SJCRH30 (cell line): ENCODE measurements at regions not wholly inside any gene's neighbourhood (a gene's known extent, or its start where the extent isn't known, plus 50 kb on each side); places are given as distances from the start of the nearest gene placed in this dataset.

Source experiments
- DNase-seq, 2 experiments: peaks; one replicate each; pipeline ENCODE4 v3.0.0-alpha.2; 2015 to 2020
- H3K27ac ChIP-seq: fragments of 250-450 bp; sonication (Bioruptor Pico); 2 replicates; pipeline ENCODE4 v1.5.1; 2020; ENCODE audit warnings: mild to moderate bottlenecking, moderate library complexity
- H3K27me3 ChIP-seq: fragments of 250-450 bp; sonication (Bioruptor Pico); 2 replicates; pipeline ENCODE4 v1.5.1; 2020; ENCODE audit warnings: mild to moderate bottlenecking, moderate library complexity
- H3K36me3 ChIP-seq: fragments of 250-450 bp; sonication (Bioruptor Pico); 2 replicates; pipeline ENCODE4 v1.5.1; 2020; ENCODE audit warnings: mild to moderate bottlenecking, moderate library complexity
- H3K4me1 ChIP-seq: fragments of 250-450 bp; sonication (Bioruptor Pico); 2 replicates; pipeline ENCODE4 v1.5.1; 2020; ENCODE audit warnings: mild to moderate bottlenecking, moderate library complexity
- H3K4me3 ChIP-seq: fragments of 250-450 bp; sonication (Bioruptor Pico); 2 replicates; pipeline ENCODE4 v1.5.1; 2020; ENCODE audit warnings: mild to moderate bottlenecking, moderate library complexity
- H3K9me3 ChIP-seq: fragments of 250-450 bp; sonication (Bioruptor Pico); replicated peaks from 2 replicates; pipeline ENCODE4 v1.5.1; 2020; ENCODE audit warnings: mild to moderate bottlenecking, moderate library complexity

DNA sequence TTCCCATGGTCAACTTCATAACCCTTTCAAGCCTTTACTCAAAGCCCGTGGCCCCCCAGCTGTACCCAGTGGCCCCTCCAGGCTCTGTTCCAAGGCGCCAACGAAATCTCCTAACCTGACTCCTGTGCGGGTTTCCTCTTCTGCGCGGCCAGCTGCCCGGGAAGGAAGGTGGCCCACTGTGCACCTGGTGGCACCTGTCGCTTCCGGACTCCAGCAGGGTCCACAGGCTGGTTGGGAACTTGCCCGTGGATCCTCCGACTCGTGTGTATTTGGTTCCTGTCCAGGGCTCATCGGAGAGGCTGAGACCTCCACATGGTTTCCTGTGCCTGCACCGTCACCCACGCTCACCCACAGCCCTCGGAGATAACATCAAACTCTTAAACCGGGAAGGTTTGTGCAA is 335.4 kb downstream of the BRD1 start:
- Histone ChIP-seq H3K4me1 (no peaks in the 10 kb centered on the region), H3K36me3 (no peaks in the 10 kb centered on the region), H3K27ac (no peak overlapping the region), H3K4me3 (no peak overlapping the region), H3K27me3 (peaks cover 50% of the 10 kb centered on the region), H3K9me3 (no peaks in the 10 kb centered on the region)
- no peak for DNase-seq

DNA sequence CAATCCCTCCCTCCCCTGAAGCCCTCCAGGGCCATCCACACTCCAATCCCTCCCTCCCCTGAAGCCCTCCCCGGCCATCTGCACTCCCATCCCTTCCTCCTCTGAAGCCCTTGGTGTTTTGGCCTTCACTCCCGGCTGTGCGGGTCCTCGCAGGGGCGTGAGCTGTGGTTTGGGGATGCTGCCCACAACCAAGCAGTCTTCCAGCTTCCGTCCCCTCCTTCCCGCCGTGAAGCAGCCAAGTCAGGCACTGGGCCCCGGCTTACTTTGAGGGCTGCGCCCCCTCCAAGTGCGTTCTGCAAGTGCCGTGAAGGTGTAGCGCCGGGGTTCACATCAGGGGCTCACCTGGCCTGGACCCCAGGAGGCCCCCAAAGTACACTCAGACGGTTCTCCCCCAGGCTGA is 335.9 kb downstream of the BRD1 start:
- no peak for DNase-seq
- Histone ChIP-seq H3K36me3 (no peaks in the 10 kb centered on the region), H3K4me3 (no peak overlapping the region), H3K27me3 (peaks cover 50% of the 10 kb centered on the region), H3K27ac (no peak overlapping the region), H3K9me3 (no peaks in the 10 kb centered on the region), H3K4me1 (no peaks in the 10 kb centered on the region)

DNA sequence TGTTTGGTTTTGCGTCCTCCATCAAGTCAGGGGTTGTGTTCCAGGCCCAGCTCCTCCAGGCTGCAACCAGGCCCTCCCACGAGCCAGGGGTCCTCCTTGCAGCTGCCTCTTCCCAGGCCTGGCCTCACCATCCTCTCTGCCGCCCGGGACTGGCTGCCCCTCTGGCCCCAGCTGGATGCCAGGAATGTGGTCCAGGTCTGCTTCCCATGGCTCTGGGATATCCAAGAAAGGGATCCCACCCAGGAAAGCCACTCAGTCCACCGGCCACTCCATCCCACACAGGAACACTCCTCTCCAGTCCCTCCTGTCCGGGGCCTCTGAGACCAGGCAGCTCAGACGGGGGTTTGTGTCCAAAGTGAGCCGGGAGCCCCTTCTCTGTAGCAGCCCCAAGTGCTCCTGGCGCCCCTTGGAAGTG is 336.4 kb downstream of the BRD1 start:
- Histone ChIP-seq H3K4me3 (no peak overlapping the region), H3K4me1 (no peaks in the 10 kb centered on the region), H3K27me3 (peaks cover 50% of the 10 kb centered on the region), H3K27ac (no peak overlapping the region), H3K9me3 (no peaks in the 10 kb centered on the region), H3K36me3 (no peaks in the 10 kb centered on the region)
- no peak for DNase-seq

DNA sequence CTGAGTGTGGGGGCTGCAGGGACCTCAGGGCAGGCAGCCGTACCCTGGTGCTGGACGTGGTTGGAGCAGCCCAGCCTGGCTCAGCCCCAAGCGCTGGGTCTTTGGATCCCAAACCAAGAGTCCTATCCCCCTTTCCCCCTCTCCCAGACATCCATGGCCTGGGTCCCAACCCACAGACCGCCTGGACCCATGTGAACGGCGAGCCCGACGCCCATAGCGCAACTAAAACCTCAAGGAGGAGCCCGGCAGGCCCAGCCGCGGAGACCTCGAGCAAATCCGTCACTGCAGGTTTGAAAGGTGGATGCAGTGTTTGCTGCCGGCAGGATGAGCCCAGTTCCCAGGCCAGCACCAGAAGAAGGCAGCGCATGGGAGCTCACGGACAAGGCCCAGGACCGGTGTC is 337.0 kb downstream of the BRD1 start:
- Histone ChIP-seq H3K36me3 (no peaks in the 10 kb centered on the region), H3K27ac (no peak overlapping the region), H3K4me3 (no peak overlapping the region), H3K27me3 (peaks cover 53% of the 10 kb centered on the region), H3K9me3 (no peaks in the 10 kb centered on the region), H3K4me1 (no peaks in the 10 kb centered on the region)
- no peak for DNase-seq

DNA sequence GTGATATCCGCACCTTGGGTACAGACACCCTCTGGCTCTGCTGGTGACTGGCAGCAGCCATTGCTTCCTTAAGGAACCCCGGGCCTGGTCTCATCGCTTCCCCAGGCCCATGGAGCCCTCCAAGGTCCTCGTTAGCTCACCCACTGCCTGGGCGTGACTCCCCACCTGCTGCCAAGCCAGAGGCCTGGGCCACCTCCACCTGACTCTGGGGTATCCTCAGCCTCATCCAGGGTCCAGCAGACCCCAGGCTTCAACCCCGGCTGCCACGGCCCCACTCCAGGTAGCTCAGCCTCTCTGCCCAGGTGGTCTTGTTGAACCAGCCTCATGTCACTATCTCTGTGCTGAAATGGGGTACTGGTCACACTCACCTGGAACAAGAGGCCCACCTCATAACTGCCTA is 337.9 kb downstream of the BRD1 start:
- no peak for DNase-seq
- Histone ChIP-seq H3K9me3 (no peaks in the 10 kb centered on the region), H3K4me3 (no peak overlapping the region), H3K4me1 (no peaks in the 10 kb centered on the region), H3K36me3 (no peaks in the 10 kb centered on the region), H3K27ac (no peak overlapping the region), H3K27me3 (peaks cover 53% of the 10 kb centered on the region)

DNA sequence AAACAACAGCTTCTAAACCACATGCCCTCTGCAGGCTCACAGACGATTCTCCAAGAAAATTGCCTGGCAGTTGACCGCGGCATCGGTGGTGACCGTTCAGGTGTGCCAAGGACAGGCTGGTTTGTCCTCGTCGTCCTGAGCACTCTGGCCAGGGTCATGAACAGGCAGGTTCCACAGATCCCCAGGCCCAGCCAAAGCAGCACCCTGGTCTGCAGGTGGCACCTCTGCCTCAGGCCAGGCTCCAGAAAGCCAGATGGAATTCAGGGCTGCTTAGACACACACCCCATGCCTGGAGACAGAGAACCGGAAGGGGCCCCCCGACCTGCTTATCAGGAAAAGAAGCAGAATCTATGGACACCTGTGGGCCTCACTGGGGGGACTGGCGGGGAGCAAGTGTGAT is 338.7 kb downstream of the BRD1 start:
- H3K27ac ChIP-seq, result no peak overlapping the region

DNA sequence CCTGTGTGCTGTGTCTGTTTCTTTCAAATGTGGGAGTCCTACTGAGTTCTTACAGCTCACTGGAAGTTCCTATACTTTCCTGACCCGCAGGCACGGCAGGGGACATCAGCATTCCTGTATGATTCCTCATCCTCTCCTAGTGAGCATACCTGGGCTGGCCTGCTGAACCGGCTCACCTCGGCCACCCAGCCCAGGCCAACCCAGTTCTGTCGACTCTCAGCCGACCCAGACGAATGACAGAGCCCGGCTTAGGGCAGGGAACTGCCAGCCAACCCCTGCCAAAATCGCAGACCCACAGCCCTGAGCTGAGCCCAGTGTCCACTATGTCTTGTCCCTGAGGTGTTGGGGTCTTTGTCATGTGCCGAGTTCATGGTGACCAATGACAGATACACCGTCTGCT is 339.7 kb downstream of the BRD1 start:
- Histone ChIP-seq H3K9me3 (no peaks in the 10 kb centered on the region), H3K27me3 (peaks cover 56% of the 10 kb centered on the region), H3K4me3 (no peak overlapping the region), H3K27ac (no peak overlapping the region), H3K36me3 (no peaks in the 10 kb centered on the region), H3K4me1 (no peaks in the 10 kb centered on the region)
- DNase-seq, result no peak

More for the DNA sequence above, 338.7 kb downstream of the BRD1 start:
- no peaks in the 10 kb centered on the region for H3K9me3 ChIP-seq
- H3K27me3 ChIP-seq, result peaks cover 56% of the 10 kb centered on the region
- no peaks in the 10 kb centered on the region for H3K4me1 ChIP-seq
- H3K36me3 ChIP-seq, result no peaks in the 10 kb centered on the region
- no peak overlapping the region for H3K4me3 ChIP-seq
- no peak for DNase-seq

DNA sequence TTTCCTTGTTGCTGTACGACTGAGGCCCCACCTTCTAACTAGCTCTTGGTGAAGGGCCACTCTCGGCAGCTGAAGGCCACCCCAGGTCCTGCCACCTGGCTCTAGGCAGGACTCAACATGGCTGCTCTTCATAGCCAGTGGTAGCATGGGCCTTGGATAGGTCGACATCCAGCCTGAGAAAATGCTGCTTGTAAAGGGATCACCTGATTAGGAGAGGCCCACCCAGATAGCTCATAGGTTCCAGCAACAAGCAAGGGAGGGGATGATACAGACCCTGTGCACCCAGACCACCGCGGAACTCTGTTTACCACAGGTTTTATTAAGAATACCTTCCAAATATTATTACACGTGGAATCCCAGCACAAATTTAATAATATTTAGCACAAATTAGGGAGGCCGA is 341.4 kb downstream of the BRD1 start:
- no peaks in the 10 kb centered on the region for H3K36me3 ChIP-seq
- peaks cover 58% of the 10 kb centered on the region for H3K27me3 ChIP-seq
- H3K4me3 ChIP-seq, result no peak overlapping the region
- DNase-seq, result no peak
- no peaks in the 10 kb centered on the region for H3K4me1 ChIP-seq
- no peaks in the 10 kb centered on the region for H3K9me3 ChIP-seq
- no peak overlapping the region for H3K27ac ChIP-seq

DNA sequence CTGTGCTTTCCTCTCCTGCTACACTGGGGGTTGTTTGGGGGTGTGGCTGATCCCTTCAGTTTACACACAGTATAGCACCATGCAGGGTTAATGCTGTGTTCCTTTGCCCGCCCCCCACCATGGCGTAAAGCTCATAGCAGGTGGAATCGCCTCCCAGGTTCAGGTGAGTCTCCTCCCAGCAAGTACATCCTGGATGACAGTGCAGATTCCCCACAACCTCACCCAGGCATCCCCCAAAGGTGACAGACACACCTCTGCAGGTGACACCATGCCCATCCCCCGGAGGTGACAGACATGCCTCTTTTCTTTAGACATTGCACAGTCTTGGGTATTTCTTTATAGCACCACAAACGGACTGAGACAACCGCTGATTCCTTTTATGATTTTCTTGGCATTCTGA is 343.7 kb downstream of the BRD1 start:
- no peak overlapping the region for H3K4me3 ChIP-seq
- no peak overlapping the region for H3K27ac ChIP-seq
- H3K4me1 ChIP-seq, result no peaks in the 10 kb centered on the region
- H3K27me3 ChIP-seq, result peaks cover 48% of the 10 kb centered on the region
- no peaks in the 10 kb centered on the region for H3K9me3 ChIP-seq
- DNase-seq, result no peak
- no peaks in the 10 kb centered on the region for H3K36me3 ChIP-seq

DNA sequence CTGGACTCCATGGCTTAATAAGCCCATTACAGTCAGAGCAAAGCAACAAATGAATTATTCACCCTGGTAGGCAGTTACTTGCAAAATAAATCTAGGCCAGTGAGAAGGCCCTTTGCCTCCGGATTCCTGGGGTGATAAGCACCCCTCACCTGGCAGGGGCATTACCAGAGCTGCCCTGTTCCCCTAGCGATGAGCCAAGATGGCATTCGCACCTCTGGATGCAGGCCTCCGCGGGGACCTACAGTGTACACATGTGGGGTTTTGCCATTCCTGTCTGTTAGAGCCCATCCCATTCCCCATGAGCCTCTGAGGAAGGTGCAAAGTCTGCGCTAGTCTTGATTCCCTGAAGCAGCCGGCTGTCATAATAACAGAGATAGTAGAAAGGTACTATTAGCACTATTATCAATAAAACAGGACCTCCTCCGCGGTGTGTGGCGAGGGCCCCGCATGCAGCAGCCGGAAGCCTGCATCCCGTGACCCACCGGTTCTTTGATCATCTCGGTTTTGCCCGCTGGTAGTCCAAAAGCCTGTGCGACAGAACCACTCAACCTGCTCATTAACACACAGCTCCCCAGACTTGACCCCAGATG is 344.3 kb downstream of the BRD1 start:
- no peak for DNase-seq
- Histone ChIP-seq H3K36me3 (no peaks in the 10 kb centered on the region), H3K27ac (no peak overlapping the region), H3K4me3 (no peak overlapping the region), H3K9me3 (no peaks in the 10 kb centered on the region), H3K4me1 (no peaks in the 10 kb centered on the region), H3K27me3 (peaks cover 42% of the 10 kb centered on the region)

DNA sequence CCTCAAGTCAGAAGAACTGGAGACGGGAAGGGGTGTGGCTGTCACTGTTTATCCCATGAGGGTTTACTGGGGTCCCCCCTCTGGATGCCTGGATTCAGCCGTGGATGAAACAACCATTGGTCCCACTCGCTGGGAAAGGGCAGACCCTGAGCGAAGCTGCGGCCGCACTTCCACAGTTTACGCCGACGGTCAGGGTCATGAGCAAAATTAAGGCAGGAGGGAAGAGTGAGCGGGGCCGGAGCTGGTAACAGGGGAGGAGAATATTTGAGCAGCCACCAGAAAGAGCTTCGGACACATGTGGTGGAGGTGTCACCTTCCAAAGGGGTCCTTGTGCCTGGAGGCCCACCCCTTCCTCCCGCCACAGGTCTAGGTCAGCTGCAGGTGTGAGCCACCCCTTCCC is 344.9 kb downstream of the BRD1 start:
- Histone ChIP-seq H3K4me3 (no peak overlapping the region), H3K36me3 (no peaks in the 10 kb centered on the region), H3K4me1 (no peaks in the 10 kb centered on the region), H3K27ac (no peak overlapping the region), H3K27me3 (peaks cover 36% of the 10 kb centered on the region), H3K9me3 (no peaks in the 10 kb centered on the region)
- DNase-seq, result no peak

DNA sequence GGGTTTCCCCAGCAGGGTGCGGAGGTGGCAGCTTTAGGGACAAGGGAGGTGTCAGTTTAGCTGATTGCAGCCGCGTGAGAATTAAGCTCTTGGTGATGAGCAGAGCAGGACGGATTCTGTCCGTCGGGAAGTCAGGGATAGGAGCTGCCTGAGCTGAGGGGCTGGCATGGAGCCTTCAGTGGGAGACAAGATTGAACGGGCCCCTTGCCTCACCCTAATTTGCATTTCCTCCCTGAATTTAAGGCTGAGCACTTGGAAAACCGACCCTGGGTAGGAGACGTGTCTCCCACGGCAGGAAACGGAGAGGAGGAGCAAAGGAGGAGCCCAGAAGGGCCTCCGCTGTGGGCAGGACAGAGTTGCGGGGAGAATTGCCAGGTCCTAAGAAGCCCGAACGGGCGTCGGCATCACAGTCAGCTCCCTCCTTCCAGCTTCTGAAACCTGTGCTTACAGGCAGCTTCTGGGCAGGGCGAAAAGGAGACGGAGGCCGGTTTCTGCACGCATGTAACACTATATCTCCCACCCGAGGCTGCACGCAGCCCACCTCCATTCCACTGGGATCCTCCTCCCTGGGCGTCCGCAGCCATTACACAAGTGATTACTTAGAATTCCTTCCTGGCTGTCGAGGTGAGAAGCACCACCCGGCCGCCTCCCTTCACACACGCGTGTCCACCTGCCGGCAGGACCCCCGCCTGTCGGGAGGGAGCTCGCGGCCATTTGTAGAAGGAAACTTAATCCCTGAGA is 345.8 kb downstream of the BRD1 start:
- H3K9me3 ChIP-seq, result no peaks in the 10 kb centered on the region

DNA sequence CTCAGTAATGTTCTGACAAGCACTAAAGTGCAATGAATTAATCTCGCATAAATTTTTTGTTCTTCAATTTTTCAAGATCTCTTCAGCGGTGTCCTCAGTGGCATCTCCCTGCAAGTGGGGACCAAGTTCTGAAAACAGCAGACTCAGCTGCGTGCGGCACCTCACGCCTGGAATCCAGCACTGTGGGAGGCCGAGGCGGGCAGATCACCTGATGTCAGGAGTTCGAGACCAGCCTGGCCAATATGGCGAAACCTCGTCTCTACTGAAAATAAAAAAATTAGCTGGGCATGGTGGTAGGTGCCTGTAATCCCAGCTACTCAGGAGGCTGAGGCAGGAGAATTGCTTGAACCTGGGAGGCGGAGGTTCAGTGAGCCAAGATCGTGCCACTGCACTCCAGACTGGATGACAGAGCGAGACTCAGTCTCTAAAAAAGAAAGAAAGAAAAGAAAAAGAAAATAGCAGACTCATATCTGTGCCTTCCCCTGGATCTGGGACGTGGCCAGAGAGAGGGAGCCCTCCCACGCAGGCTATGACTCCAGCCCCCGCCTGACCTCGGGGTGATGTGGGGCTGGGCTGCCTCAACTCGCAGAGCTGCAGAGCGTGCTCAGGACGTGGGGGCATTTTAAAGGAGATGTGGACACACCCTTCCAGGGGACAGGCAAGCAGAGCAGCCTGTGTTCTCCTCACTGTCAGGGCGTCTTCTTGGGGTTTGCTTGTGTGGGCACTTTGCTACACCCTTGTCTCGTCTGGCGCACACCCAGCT is 346.6 kb downstream of the BRD1 start:
- no peaks in the 10 kb centered on the region for H3K9me3 ChIP-seq

More for the DNA sequence above, 345.8 kb downstream of the BRD1 start:
- H3K27ac ChIP-seq, result no peak overlapping the region
- no peak for DNase-seq
- no peaks in the 10 kb centered on the region for H3K4me1 ChIP-seq
- H3K36me3 ChIP-seq, result no peaks in the 10 kb centered on the region
- no peak overlapping the region for H3K4me3 ChIP-seq
- peaks cover 35% of the 10 kb centered on the region for H3K27me3 ChIP-seq

DNA sequence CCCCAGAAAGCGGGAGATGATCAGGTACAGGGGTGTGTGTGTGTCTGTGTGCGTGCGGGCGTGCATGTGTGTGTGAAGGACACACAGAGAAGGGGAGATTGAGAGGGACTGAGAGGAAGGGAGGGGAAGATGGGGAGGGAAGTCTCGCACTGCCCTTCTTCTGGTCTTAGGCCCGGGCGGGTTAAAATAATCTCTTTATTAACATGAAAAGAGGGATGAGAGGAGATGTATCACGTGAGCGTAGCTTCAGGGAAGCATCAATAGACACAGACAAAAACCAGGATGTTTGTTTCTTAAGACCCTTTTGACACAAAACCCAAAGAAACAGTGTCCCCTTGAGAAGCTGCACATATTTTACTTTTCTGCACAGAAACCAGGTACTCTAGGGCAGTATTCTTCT is 347.3 kb downstream of the BRD1 start:
- H3K27ac ChIP-seq, result no peak overlapping the region
- H3K4me3 ChIP-seq, result no peak overlapping the region
- no peaks in the 10 kb centered on the region for H3K9me3 ChIP-seq
- DNase-seq, result no peak
- no peaks in the 10 kb centered on the region for H3K36me3 ChIP-seq
- H3K4me1 ChIP-seq, result no peaks in the 10 kb centered on the region
- H3K27me3 ChIP-seq, result peaks cover 43% of the 10 kb centered on the region

More for the DNA sequence above, 346.6 kb downstream of the BRD1 start:
- DNase-seq, result no peak
- H3K4me3 ChIP-seq, result no peak overlapping the region
- no peaks in the 10 kb centered on the region for H3K4me1 ChIP-seq
- no peaks in the 10 kb centered on the region for H3K36me3 ChIP-seq
- peaks cover 38% of the 10 kb centered on the region for H3K27me3 ChIP-seq
- H3K27ac ChIP-seq, result no peak overlapping the region

DNA sequence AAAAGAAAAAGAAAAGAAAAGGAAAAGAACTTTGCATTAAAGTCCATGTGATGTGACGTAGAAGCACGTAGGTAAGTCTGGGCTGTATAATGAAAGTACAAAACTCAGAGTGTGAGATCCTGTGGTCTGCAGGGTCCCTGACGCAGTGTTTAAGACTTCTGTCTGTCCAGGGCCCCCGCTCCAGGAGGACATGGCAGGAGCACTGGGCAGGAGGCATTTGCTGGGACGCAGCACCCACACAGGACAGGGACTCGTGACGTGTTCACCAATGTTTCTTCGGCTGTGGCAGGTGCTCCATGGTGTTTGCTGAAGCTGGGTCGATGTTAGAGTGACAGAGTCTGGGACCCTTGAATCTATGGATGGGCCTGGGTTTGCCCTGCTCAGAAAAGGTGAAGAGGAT is 348.1 kb downstream of the BRD1 start:
- Histone ChIP-seq H3K27me3 (peaks cover 51% of the 10 kb centered on the region), H3K4me3 (no peak overlapping the region), H3K9me3 (no peaks in the 10 kb centered on the region), H3K4me1 (no peaks in the 10 kb centered on the region), H3K27ac (no peak overlapping the region), H3K36me3 (no peaks in the 10 kb centered on the region)
- DNase-seq, result no peak
